ENCODE measurements at regions not wholly inside any gene's neighbourhood (a gene's known extent, or its start where the extent isn't known, plus 50 kb on each side); places are given as distances from the start of the nearest gene placed in this dataset.
"Not testable (repeated sequence)": the region's sequence is repeated elsewhere in the genome, so short reads cannot be mapped to it uniquely, and the experiment has no call there.

- Histone ChIP-seq H3K4me3 (no peak overlapping the region), H3K36me3 (no peaks in the 10 kb centered on the region), H3K27me3 (no peaks in the 10 kb centered on the region), H3K9me3 (no peaks in the 10 kb centered on the region), H3K4me1 (no peaks in the 10 kb centered on the region), H3K27ac (no peak overlapping the region)
- WGBS = 74% methylated on average over 3 of the region's 3 CpGs
- TF ChIP-seq POLR2A (IDR thresholded peaks at IDR 0.05) = no peak
- TF ChIP-seq POLR2AphosphoS5 (IDR thresholded peaks at IDR 0.05) = no peak
- TF ChIP-seq CTCF (IDR thresholded peaks at IDR 0.05) = no peak
- no peak for TF ChIP-seq EP300 (IDR thresholded peaks at IDR 0.05)
- no peak for DNase-seq (ENCODE audit: low spot score in 2 of 2)
Measured at GRCh38 chr2:45104429-45104828, 95.2 kb upstream of the SIX2 start.

GRCh38 chr2:45103351-45104345 lies 94.4 kb upstream of the SIX2 start:
- DNase-seq (ENCODE audit: low spot score in 2 of 2) = no peak
- H3K36me3 ChIP-seq = no peaks in the 10 kb centered on the region
- H3K4me3 ChIP-seq = no peak overlapping the region
- H3K4me1 ChIP-seq = no peaks in the 10 kb centered on the region
- TF ChIP-seq POLR2A (IDR thresholded peaks at IDR 0.05) (no peak), EP300 (IDR thresholded peaks at IDR 0.05) (no peak), POLR2AphosphoS5 (IDR thresholded peaks at IDR 0.05) (no peak), CTCF (IDR thresholded peaks at IDR 0.05) (no peak)
- WGBS = 83% methylated on average over 8 of the region's 8 CpGs
- H3K27ac ChIP-seq = no peak overlapping the region
- no peaks in the 10 kb centered on the region for H3K27me3 ChIP-seq
- no peaks in the 10 kb centered on the region for H3K9me3 ChIP-seq

- no peaks in the 10 kb centered on the region for H3K27me3 ChIP-seq
- H3K36me3 ChIP-seq = no peaks in the 10 kb centered on the region
- no peaks in the 10 kb centered on the region for H3K9me3 ChIP-seq
- TF ChIP-seq CTCF (IDR thresholded peaks at IDR 0.05) (no peak), EP300 (IDR thresholded peaks at IDR 0.05) (no peak), POLR2AphosphoS5 (IDR thresholded peaks at IDR 0.05) (no peak), POLR2A (IDR thresholded peaks at IDR 0.05) (no peak)
- no peak overlapping the region for H3K4me3 ChIP-seq
- no peak overlapping the region for H3K27ac ChIP-seq
- DNase-seq (ENCODE audit: low spot score in 2 of 2) = no peak
- H3K4me1 ChIP-seq = no peaks in the 10 kb centered on the region
- WGBS = 94% methylated on average over 3 of the region's 3 CpGs
Measured at GRCh38 chr2:45102579-45103117, 93.4 kb upstream of the SIX2 start.

- no peaks in the 10 kb centered on the region for H3K27me3 ChIP-seq
- H3K4me3 ChIP-seq = no peak overlapping the region
- no peaks in the 10 kb centered on the region for H3K36me3 ChIP-seq
- WGBS = 51% methylated on average over 1 of the region's 1 CpG
- no peak overlapping the region for H3K27ac ChIP-seq
- H3K9me3 ChIP-seq = no peaks in the 10 kb centered on the region
- H3K4me1 ChIP-seq = no peaks in the 10 kb centered on the region
- TF ChIP-seq POLR2A (IDR thresholded peaks at IDR 0.05) (no peak), POLR2AphosphoS5 (IDR thresholded peaks at IDR 0.05) (no peak), EP300 (IDR thresholded peaks at IDR 0.05) (no peak), CTCF (IDR thresholded peaks at IDR 0.05) (no peak)
- DNase-seq (ENCODE audit: low spot score in 2 of 2) = no peak
Measured at GRCh38 chr2:45102141-45102540, 92.9 kb upstream of the SIX2 start.

GRCh38 chr2:45096996-45097395 lies 87.7 kb upstream of the SIX2 start:
- H3K27me3 ChIP-seq = peaks cover 3% of the 10 kb centered on the region
- no peaks in the 10 kb centered on the region for H3K9me3 ChIP-seq
- H3K4me1 ChIP-seq = no peaks in the 10 kb centered on the region
- no peak overlapping the region for H3K4me3 ChIP-seq
- no peaks in the 10 kb centered on the region for H3K36me3 ChIP-seq
- no peak overlapping the region for H3K27ac ChIP-seq
- no peak for DNase-seq (ENCODE audit: low spot score in 2 of 2)
- TF ChIP-seq CTCF (IDR thresholded peaks at IDR 0.05) (no peak), EP300 (IDR thresholded peaks at IDR 0.05) (no peak), POLR2AphosphoS5 (IDR thresholded peaks at IDR 0.05) (no peak), POLR2A (IDR thresholded peaks at IDR 0.05) (no peak)
- 93% methylated on average over 6 of the region's 6 CpGs for WGBS

- not testable (repeated sequence) for H3K9me3 ChIP-seq; H3K4me1 ChIP-seq; H3K27me3 ChIP-seq; H3K27ac ChIP-seq; DNase-seq (ENCODE audit: low spot score in 2 of 2); H3K4me3 ChIP-seq; H3K36me3 ChIP-seq
- WGBS = 96% methylated on average over 10 of the region's 10 CpGs
Measured at GRCh38 chr2:45096038-45096437, 86.8 kb upstream of the SIX2 start.

Data from suprapubic skin (tissue), 4 donors.